TTC549 (cell line): ENCODE measurements at regions not wholly inside any gene's neighbourhood (a gene's known extent, or its start where the extent isn't known, plus 50 kb on each side); places are given as distances from the start of the nearest gene placed in this dataset.
"Not testable (repeated sequence)": the region's sequence is repeated elsewhere in the genome, so short reads cannot be mapped to it uniquely, and the experiment has no call there.

Experiments used
- FAIRE-seq: peaks from 2 replicates; lab custom pipeline; 2012; peaks lifted over from hg19 to GRCh38; lab: Jason Lieb, UNC

GRCh38 chr7:46054272-46054671 lies 133.2 kb upstream of the IGFBP3 start:
- no peak for FAIRE-seq

GRCh38 chr7:46047581-46047980 lies 126.5 kb upstream of the IGFBP3 start:
- FAIRE-seq = no peak

DNA sequence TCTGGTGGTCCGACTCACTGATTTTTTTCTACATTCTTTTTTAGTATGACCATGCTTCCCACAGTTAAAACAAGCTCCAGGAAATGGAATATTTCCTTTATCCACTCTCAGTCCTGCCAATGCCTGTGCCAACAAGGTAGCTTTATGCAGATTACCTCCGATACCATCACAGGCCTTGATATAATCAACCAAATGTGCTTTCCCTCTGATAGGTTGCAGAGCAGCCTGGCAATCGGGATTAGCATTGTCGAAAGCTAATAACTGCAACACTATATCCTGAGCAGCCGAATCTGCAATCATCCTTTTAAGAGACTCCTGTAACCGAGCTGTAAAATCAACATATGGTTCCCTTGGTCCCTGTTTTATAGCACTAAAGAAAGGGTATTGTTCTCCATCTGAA lies 122.3 kb upstream of the IGFBP3 start:
- not testable (repeated sequence) for FAIRE-seq

GRCh38 chr7:46039813-46040212 lies 118.7 kb upstream of the IGFBP3 start:
- not testable (repeated sequence) for FAIRE-seq

DNA sequence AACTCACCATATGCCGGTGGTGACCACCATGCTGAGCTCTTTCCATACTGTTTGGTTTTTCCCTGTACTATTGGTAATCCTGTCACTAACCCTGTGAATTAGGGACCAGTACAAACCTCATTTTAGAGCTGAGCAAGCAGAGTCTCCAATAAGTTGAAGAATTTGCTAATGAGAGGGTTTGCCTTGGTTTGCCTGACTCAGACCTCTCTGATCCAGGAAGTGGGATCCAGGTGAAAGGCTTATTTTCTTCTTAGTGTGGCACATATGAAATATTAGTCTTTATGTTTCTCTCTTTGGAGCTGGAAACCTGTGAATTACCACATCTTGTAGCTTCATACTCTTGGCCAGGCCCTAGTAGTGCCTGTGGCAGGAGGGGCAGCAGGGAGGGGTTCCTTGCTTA lies 114.1 kb upstream of the IGFBP3 start:
- FAIRE-seq = no peak

- FAIRE-seq = no peak
Measured at GRCh38 chr7:46034056-46034768, 113.1 kb upstream of the IGFBP3 start.

GRCh38 chr7:46033592-46033991 lies 112.5 kb upstream of the IGFBP3 start:
- no peak for FAIRE-seq

GRCh38 chr7:46032942-46033341 lies 111.9 kb upstream of the IGFBP3 start:
- no peak for FAIRE-seq

DNA sequence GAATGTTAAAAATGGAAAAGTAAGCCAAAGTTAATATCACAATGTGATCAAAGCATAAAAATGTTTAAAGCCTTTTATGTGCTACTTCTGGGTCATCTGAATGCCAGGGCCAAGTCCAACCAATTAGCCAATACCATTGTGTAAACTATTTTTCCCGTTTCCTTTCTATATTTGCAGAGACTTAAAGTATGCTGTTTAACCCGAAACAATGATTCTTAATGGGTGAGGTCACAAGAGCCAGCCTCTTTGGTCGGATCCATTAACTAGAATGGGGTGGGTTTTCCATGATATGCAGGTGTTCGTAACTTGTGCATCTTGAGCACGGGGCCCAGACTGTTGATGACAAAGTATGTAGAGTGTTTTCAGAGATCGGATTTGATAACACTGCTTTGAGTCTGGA lies 111.3 kb upstream of the IGFBP3 start:
- FAIRE-seq = no peak

GRCh38 chr7:46029111-46029704 lies 108.1 kb upstream of the IGFBP3 start:
- FAIRE-seq = no peak

DNA sequence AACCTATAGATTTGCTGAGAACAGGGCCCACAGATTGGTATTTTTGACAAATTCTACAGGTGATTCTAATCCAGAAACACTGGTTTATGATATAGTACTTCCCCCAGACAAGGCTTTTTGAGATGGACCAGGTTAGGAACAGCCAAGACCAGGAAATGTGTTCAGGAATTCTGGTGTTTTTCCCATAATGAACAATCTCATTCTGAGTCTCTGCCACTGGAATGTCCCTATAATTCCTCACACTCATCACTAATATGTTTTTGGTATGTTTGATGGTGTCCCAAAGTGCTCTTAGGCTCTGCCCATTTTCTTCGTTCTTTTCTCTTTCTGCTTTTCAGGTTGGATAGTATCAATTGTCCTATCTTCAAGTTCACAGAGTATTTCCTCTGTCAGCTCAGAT lies 107.2 kb upstream of the IGFBP3 start:
- FAIRE-seq = no peak

GRCh38 chr7:46026741-46027140 lies 105.7 kb upstream of the IGFBP3 start:
- FAIRE-seq = no peak

- FAIRE-seq = no peak
Measured at GRCh38 chr7:46024263-46024916, 103.3 kb upstream of the IGFBP3 start.

DNA sequence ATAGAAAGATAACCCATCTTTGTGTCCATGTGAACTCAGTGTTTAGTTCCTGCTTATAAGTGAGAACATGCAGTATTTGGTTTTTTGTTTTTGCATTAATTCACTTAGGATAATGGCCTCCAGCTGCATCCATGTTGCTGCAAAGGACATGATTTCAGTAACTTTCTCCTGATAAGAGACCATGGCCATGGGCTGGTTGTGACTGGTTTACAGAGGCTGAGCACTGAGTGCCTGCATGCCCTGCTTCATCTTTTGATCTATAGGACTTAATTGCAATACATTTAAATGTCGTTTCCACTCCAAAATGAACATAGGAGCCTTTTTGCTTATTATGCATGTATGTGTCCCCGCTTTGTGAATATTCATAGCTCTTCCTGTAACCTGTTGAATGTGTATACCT lies 101.3 kb upstream of the IGFBP3 start:
- FAIRE-seq = no peak

GRCh38 chr7:46015107-46015868 lies 94.2 kb upstream of the IGFBP3 start:
- no peak for FAIRE-seq

DNA sequence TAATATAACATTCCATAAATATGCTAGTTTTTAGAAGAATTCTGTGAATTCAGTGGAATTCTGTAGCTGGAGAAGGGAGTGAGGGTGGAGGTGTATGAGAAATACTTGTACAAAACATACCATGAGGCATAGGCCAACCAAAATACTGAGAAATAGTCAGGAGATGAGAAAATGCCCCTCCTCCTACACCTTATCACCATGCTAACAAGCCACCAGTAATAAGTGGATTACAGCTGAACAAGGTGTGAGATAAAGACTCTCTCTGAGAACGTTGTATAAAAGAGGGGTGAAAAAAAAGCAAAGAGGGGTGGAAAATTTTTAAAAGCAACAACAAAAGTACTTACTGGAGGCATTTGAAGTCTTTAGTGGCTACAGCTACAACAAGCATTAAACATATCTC lies 90.4 kb upstream of the IGFBP3 start:
- FAIRE-seq = no peak

DNA sequence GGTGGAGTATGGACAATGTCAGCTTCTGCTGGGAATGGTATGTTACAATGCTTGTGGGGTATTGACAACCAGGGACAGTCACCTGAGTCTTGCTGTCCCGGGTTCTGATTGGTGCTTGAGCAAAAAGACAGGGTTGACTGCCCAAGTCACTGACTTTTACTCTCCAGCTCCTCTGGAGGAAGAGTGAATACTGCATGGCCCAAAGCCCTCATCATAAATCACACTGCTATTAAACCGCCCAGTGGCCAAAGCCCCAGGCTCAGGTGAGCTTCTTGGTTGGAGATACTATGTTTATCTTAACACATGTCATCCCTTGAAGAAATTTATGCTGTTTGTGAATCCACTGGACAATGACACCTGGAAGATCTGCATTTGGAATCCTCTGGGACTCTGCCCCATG lies 90.0 kb upstream of the IGFBP3 start:
- FAIRE-seq = no peak

DNA sequence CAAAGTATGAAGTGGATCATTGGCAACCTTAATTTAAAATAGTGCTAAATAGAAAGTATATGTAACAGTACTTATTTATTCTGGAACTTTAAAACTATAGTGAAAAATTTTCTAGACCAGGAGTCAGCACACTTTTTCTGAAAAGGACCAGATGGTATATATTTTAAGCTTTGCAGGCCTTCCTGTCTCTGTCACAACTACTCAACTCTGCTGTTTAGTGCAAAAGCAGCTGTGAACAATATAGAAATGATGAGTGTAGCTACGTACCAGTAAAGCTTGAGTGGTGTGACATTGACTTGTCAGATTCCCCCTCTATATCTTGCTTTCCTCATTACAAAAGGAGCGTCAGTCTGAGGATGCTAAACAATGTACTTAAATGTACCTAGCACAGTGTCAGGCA lies 88.1 kb upstream of the IGFBP3 start:
- FAIRE-seq = no peak

- FAIRE-seq = no peak
Measured at GRCh38 chr7:46007990-46008643, 87.0 kb upstream of the IGFBP3 start.

DNA sequence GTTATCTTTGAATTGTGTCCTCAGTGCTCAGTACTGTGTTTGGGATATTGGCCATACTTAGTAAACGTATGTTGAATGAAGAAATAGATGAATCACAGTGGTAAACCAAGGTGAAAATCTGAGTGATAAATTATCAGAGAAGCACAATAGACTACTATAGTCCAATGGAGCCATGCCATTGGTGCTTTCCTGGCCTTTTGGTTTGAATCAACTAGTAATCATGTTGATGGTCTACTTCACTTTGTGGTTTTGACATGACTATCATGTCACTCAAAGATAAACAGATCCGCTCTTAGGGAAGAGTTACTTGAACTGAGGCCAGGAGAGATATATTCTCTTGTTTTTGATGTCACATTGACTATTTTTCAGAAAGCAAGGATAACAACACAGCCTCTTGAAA lies 86.1 kb upstream of the IGFBP3 start:
- FAIRE-seq = no peak

DNA sequence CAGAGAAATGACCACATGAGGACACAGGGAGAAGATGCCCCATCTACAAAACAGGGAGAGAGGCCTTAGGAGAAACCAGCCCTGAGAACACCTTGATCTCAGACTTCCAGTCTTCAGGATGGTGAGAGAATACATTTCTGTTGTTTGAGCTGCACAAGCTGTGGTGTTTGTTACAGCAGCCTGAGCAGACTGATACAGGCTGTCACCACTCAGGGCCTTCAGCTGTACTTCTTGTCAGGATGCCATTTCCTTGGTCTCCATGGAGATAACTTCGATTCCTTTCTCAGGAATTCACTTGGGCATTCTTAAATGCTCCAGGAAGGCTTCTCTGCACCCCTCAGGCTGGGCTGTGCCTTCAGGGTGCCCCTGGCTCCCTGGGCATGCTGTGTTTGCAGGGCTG lies 85.7 kb upstream of the IGFBP3 start:
- FAIRE-seq = no peak

DNA sequence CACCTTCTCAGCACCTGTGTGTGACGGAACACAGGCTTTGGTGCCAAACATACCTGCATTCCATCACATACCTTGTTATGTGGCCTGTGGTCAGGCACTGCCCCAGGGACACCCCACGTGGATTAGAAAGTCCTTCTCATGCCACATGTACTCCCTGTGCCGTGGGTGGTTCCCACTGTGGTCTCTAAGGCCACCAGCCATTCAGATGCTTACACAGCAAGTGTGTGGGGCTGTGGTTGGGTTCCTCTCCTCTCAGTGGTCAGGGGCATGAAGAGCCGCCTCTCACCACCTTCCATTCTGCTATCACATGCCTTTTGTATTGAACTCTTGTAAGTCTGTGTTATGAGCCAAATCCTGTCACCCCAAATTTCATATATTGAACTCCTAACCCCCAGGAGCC lies 85.1 kb upstream of the IGFBP3 start:
- no peak for FAIRE-seq

GRCh38 chr7:46004965-46005364 lies 83.9 kb upstream of the IGFBP3 start:
- no peak for FAIRE-seq
